Erythroblast (primary cell): ENCODE measurements at regions not wholly inside any gene's neighbourhood (a gene's known extent, or its start where the extent isn't known, plus 50 kb on each side); places are given as distances from the start of the nearest gene placed in this dataset.

Source experiments
- GATA1 ChIP-seq: IDR thresholded peaks from 2 replicates; pipeline ENCODE4 v1.6.1; 2011; ENCODE audit warnings: low read depth, mild to moderate bottlenecking, control low read depth, low read length, moderate library complexity
- POLR2A ChIP-seq: IDR thresholded peaks from 2 replicates; pipeline ENCODE4 v1.6.1; 2011; ENCODE audit warnings: mild to moderate bottlenecking, low read length

DNA sequence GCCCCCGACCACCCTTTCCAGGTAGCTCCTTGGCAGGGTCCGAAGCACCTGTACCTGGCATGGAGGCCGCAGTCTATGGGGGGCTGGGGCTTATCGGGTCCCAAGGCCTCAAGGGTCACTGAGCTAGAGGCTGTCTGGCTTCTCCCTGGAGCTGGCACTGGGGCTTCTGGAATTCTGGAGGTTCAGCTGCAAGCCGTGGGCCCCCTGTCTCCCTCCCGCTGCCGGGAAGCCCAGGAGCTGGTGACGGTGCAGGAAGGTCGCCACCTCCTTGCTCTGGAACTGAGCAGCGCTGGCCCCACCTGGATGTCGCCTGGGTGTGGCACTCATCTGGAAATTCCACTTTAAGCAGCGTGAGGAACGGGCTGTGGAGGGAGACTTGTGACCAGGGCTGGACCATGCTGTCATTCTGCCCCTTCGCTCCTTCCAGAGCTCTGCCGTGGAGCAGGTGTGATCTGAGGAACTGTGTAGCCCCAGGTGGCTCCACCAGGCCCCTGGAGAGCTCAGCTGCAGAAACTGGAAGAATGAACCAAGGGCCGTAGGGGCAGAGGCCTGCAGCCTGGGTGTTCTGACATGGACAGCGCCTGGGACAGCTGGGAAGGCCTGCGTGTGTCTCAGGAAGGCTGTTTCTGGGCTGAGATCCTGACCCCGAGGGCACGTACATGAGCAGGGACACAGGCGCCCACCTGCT lies 129.7 kb upstream of the PPP2R2D start:
- TF ChIP-seq POLR2A (no peak), GATA1 (no peak)
